ENCODE measurements at regions not wholly inside any gene's neighbourhood (a gene's known extent, or its start where the extent isn't known, plus 50 kb on each side); places are given as distances from the start of the nearest gene placed in this dataset.

DNA sequence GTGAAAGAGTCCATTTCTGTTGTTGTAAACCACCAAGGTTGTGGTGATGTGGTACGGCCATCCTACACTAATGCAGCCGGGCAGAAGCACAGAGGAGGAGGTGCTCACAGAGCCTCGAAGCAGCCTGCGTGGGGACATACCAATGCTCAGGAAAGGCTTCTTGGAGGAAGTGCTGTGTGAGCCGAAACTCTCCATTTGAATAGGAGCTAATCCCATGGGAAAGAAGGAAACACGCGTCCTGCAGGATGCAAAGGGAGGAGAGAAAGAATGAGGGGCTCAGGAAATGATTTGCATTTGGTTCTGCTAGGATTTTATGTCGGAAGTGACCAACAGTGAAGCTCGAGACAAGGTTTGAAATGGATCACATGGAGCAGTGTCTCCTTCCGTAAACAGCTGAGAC lies 477.9 kb upstream of the ANKRD30A start:
- no peak overlapping the region for H3K4me3 Mint-ChIP-seq
- peaks cover 4% of the 10 kb centered on the region for H3K9me3 Mint-ChIP-seq
- no peaks in the 10 kb centered on the region for H3K27me3 Mint-ChIP-seq
- TF ChIP-seq, protein P1, sequence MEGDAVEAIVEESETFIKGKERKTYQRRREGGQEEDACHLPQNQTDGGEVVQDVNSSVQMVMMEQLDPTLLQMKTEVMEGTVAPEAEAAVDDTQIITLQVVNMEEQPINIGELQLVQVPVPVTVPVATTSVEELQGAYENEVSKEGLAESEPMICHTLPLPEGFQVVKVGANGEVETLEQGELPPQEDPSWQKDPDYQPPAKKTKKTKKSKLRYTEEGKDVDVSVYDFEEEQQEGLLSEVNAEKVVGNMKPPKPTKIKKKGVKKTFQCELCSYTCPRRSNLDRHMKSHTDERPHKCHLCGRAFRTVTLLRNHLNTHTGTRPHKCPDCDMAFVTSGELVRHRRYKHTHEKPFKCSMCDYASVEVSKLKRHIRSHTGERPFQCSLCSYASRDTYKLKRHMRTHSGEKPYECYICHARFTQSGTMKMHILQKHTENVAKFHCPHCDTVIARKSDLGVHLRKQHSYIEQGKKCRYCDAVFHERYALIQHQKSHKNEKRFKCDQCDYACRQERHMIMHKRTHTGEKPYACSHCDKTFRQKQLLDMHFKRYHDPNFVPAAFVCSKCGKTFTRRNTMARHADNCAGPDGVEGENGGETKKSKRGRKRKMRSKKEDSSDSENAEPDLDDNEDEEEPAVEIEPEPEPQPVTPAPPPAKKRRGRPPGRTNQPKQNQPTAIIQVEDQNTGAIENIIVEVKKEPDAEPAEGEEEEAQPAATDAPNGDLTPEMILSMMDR (conservative IDR thresholded peaks at IDR 0.05) = no peak
- DNase-seq (ENCODE audit: extremely low spot score, unreplicated experiment) = no peak
- H3K4me1 Mint-ChIP-seq (ENCODE audit: unreplicated experiment) = no peaks in the 10 kb centered on the region
- H3K36me3 Mint-ChIP-seq = no peaks in the 10 kb centered on the region
- H3K27ac Mint-ChIP-seq = no peak overlapping the region

DNA sequence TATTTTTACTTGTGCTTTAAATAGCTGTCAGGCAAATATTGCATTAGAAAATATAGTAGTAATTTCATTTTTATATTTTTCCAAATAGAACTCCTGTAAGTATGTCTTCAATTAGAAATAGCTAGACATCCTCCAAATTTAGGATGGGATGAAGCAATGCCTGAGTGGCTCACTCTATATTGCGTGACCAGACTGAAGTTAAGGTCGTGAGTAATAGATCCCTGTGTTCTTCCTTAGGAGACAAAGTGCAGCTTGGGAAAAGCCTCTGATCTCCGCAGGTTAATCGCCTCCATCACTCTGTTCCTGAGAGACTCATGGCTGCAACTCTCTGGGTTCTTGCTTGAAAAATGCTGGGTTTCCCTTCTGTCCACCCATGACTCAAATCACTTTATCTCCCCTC lies 484.8 kb upstream of the ANKRD30A start:
- Mint-ChIP-seq H3K9me3 (no peaks in the 10 kb centered on the region), H3K27me3 (peaks cover 3% of the 10 kb centered on the region), H3K4me3 (no peak overlapping the region), H3K27ac (no peak overlapping the region), H3K4me1 (ENCODE audit: unreplicated experiment) (no peaks in the 10 kb centered on the region), H3K36me3 (no peaks in the 10 kb centered on the region)
- TF ChIP-seq, protein P1 (conservative IDR thresholded peaks at IDR 0.05) = no peak
- DNase-seq (ENCODE audit: extremely low spot score, unreplicated experiment) = no peak

DNA sequence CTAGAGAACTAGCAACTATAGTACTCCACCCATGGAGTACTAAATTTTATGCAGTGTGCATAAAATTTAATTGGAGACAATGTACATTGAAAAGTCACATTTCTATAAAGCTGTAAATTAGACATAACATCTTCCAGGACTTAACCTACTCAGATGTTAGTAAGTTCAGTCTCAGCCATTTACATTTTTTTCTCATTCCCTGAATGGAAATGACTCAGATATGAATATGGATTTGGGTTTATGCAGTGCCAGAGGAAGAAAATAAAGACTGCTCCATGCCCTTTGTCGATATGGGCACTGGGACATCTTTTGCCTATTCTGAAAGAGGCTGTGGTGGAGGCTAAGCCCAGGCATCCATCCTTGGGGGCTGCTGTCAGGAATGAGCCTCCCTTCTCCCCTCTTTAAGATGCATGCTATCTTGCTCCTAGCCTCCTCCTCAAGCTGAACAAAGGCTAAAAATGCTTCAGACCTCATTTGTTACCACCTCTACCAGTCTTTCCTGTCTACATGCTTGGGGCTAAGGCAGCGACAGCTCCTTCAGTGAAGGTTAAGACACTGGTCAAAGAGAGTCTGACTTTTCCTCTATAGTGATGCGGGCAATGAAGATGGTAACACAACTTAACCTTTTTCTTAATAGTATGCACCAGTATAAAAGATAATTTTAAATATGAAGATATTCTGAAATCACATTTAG lies 486.8 kb upstream of the ANKRD30A start:
- TF ChIP-seq, protein P1 (conservative IDR thresholded peaks at IDR 0.05) = no peak
- Mint-ChIP-seq H3K36me3 (no peaks in the 10 kb centered on the region), H3K4me3 (no peak overlapping the region), H3K27me3 (peaks cover 3% of the 10 kb centered on the region), H3K4me1 (ENCODE audit: unreplicated experiment) (no peaks in the 10 kb centered on the region), H3K27ac (no peak overlapping the region), H3K9me3 (no peaks in the 10 kb centered on the region)
- DNase-seq (ENCODE audit: extremely low spot score, unreplicated experiment) = no peak

DNA sequence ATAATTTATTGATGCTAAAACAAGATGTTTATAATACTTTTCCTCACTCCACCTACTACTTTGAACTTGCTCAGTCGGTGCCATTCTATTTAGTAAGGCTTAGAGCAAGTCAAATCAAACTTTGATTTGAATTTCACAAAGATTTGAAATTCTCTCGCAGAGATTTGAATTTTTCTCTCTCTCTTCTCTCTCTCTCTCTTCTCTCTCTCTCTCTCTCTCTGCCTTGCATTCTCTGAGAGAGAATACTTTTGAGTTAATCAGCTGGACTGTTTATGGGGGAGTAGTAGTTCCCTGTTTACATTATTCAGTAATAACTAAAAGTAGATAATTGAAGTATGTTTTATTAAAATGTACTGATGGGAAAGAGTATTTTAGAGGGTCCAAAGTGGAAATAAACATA lies 488.5 kb upstream of the ANKRD30A start:
- Mint-ChIP-seq H3K4me3 (no peak overlapping the region), H3K27ac (no peak overlapping the region), H3K4me1 (ENCODE audit: unreplicated experiment) (no peaks in the 10 kb centered on the region), H3K36me3 (no peaks in the 10 kb centered on the region), H3K27me3 (peaks cover 3% of the 10 kb centered on the region), H3K9me3 (no peaks in the 10 kb centered on the region)
- DNase-seq (ENCODE audit: extremely low spot score, unreplicated experiment) = no peak
- TF ChIP-seq, protein P1 (conservative IDR thresholded peaks at IDR 0.05) = no peak

DNA sequence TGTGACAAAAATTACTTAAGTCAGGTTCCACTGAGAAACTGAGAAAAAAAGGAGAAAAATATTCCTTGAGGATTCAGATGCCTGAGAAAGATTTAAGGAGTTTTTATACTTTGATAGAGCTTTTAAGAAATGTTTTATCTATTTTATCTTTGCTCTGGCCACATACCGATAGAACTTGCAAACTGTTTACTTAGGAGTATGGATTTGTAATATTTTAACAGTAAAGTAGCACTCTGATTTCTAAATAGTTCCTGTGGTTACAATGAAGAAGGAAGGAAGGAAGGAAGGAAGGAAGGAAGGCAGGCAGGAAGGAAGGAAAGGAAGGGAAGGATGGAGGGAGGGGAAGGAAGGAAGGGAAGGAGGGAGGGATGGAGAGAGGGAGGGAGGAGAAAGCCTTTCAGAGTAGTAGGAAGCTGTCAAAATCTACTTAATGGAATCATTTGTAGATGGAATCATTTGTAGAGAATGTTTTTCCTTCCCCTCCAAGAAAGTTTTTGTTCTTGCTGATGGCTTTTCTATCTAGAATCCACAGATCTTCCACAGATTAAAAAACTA lies 489.0 kb upstream of the ANKRD30A start:
- TF ChIP-seq, protein P1 (conservative IDR thresholded peaks at IDR 0.05) = no peak
- Mint-ChIP-seq H3K4me3 (no peak overlapping the region), H3K36me3 (no peaks in the 10 kb centered on the region), H3K27ac (no peak overlapping the region), H3K27me3 (peaks cover 3% of the 10 kb centered on the region), H3K4me1 (ENCODE audit: unreplicated experiment) (no peaks in the 10 kb centered on the region), H3K9me3 (no peaks in the 10 kb centered on the region)
- no peak for DNase-seq (ENCODE audit: extremely low spot score, unreplicated experiment)

Measured in type B pancreatic cell (in vitro differentiated cells).